ENCODE measurements at regions not wholly inside any gene's neighbourhood (a gene's known extent, or its start where the extent isn't known, plus 50 kb on each side); places are given as distances from the start of the nearest gene placed in this dataset.

GRCh38 chr5:2656206-2656605, 95.3 kb downstream of the IRX2 start:
- Histone ChIP-seq H3K9me3 (ENCODE audit: low read length) (no peaks in the 10 kb centered on the region), H3K27me3 (ENCODE audit: low read length) (peaks cover 74% of the 10 kb centered on the region), H3K36me3 (ENCODE audit: low read depth, low read length) (no peaks in the 10 kb centered on the region), H3K9ac (ENCODE audit: low read length) (no peak overlapping the region), H3K27ac (ENCODE audit: low read length) (no peak overlapping the region), H3K4me3 (ENCODE audit: low read length) (no peak overlapping the region), H3K4me1 (ENCODE audit: insufficient read depth, low read length) (no peaks in the 10 kb centered on the region), H3K79me2 (ENCODE audit: low read length) (no peaks in the 10 kb centered on the region), H2AFZ (ENCODE audit: low read length) (no peak overlapping the region), H3K9me2 (replicated peaks; ENCODE audit: low read length) (no peaks in the 10 kb centered on the region), H3F3A (ENCODE audit: low read length, unreplicated experiment) (no peaks in the 10 kb centered on the region), H3K4me2 (ENCODE audit: low read length) (no peak overlapping the region), H4K20me1 (ENCODE audit: low read length) (no peaks in the 10 kb centered on the region)
- no peak for TF ChIP-seq CTCF (conservative IDR thresholded peaks at IDR 0.05; ENCODE audit: low read depth, low read length)
- TF ChIP-seq EZH2 (IDR thresholded peaks at IDR 0.05; ENCODE audit: low read length, unreplicated experiment): no peak
- TF ChIP-seq EZH2phosphoT487 (IDR thresholded peaks at IDR 0.05; ENCODE audit: borderline replicate concordance, low read length): no peak
- intact Hi-C loops (cut with micrococcal nuclease): no loop called here
- ChIA-PET CTCF (no interaction called here), POLR2A (ENCODE audit: unreplicated experiment) (no interaction called here)
- no TSS peak for BruUV-seq (replicated peaks)
- ATAC-seq (no peak), DNase-seq (no peak)

GRCh38 chr5:2653991-2654390, 97.5 kb downstream of the IRX2 start:
- Histone ChIP-seq H3K4me1 (ENCODE audit: insufficient read depth, low read length) (no peaks in the 10 kb centered on the region), H4K20me1 (ENCODE audit: low read length) (no peaks in the 10 kb centered on the region), H3F3A (ENCODE audit: low read length, unreplicated experiment) (no peaks in the 10 kb centered on the region), H3K9ac (ENCODE audit: low read length) (no peak overlapping the region), H3K79me2 (ENCODE audit: low read length) (no peaks in the 10 kb centered on the region), H3K9me2 (replicated peaks; ENCODE audit: low read length) (no peaks in the 10 kb centered on the region), H3K36me3 (ENCODE audit: low read depth, low read length) (no peaks in the 10 kb centered on the region), H3K9me3 (ENCODE audit: low read length) (no peaks in the 10 kb centered on the region), H3K4me2 (ENCODE audit: low read length) (no peak overlapping the region), H3K4me3 (ENCODE audit: low read length) (no peak overlapping the region), H3K27me3 (ENCODE audit: low read length) (peaks cover 56% of the 10 kb centered on the region), H3K27ac (ENCODE audit: low read length) (no peak overlapping the region), H2AFZ (ENCODE audit: low read length) (no peak overlapping the region)
- no peak for DNase-seq
- no peak for ATAC-seq
- no peak for TF ChIP-seq CTCF (conservative IDR thresholded peaks at IDR 0.05; ENCODE audit: low read depth, low read length)
- TF ChIP-seq EZH2 (IDR thresholded peaks at IDR 0.05; ENCODE audit: low read length, unreplicated experiment): no peak
- TF ChIP-seq EZH2phosphoT487 (IDR thresholded peaks at IDR 0.05; ENCODE audit: borderline replicate concordance, low read length): no peak
- ChIA-PET CTCF (no interaction called here), POLR2A (ENCODE audit: unreplicated experiment) (no interaction called here)
- no TSS peak for BruUV-seq (replicated peaks)
- intact Hi-C loops (cut with micrococcal nuclease): no loop called here

GRCh38 chr5:2651116-2651515, 100.4 kb downstream of the IRX2 start:
- CTCF ChIA-PET: no interaction called here
- H3K4me1 ChIP-seq (ENCODE audit: insufficient read depth, low read length): no peaks in the 10 kb centered on the region

More at GRCh38 chr5:2651116-2651515, 100.4 kb downstream of the IRX2 start:
- TF ChIP-seq EZH2phosphoT487 (IDR thresholded peaks at IDR 0.05; ENCODE audit: borderline replicate concordance, low read length): no peak
- TF ChIP-seq EZH2 (IDR thresholded peaks at IDR 0.05; ENCODE audit: low read length, unreplicated experiment): no peak
- no peak for TF ChIP-seq CTCF (conservative IDR thresholded peaks at IDR 0.05; ENCODE audit: low read depth, low read length)
- Histone ChIP-seq H3K79me2 (ENCODE audit: low read length) (no peaks in the 10 kb centered on the region), H3K4me3 (ENCODE audit: low read length) (no peak overlapping the region), H3K27me3 (ENCODE audit: low read length) (peaks cover 42% of the 10 kb centered on the region), H3K9me3 (ENCODE audit: low read length) (no peaks in the 10 kb centered on the region), H3K4me2 (ENCODE audit: low read length) (no peak overlapping the region), H4K20me1 (ENCODE audit: low read length) (no peaks in the 10 kb centered on the region), H2AFZ (ENCODE audit: low read length) (no peak overlapping the region), H3F3A (ENCODE audit: low read length, unreplicated experiment) (no peaks in the 10 kb centered on the region), H3K36me3 (ENCODE audit: low read depth, low read length) (no peaks in the 10 kb centered on the region), H3K9ac (ENCODE audit: low read length) (no peak overlapping the region), H3K9me2 (replicated peaks; ENCODE audit: low read length) (no peaks in the 10 kb centered on the region), H3K27ac (ENCODE audit: low read length) (no peak overlapping the region)
- POLR2A ChIA-PET (ENCODE audit: unreplicated experiment): no interaction called here
- BruUV-seq (replicated peaks): no TSS peak
- ATAC-seq (no peak), DNase-seq (no peak)
- intact Hi-C loops (cut with micrococcal nuclease): no loop called here
